GM12878 (cell line): ENCODE measurements at regions not wholly inside any gene's neighbourhood (a gene's known extent, or its start where the extent isn't known, plus 50 kb on each side); places are given as distances from the start of the nearest gene placed in this dataset.
"Not testable (repeated sequence)": the region's sequence is repeated elsewhere in the genome, so short reads cannot be mapped to it uniquely, and the experiment has no call there.

Experiments used
- ATF2 ChIP-seq: IDR thresholded peaks from 2 replicates; pipeline ENCODE4 v1.6.1; 2012; ENCODE audit warnings: low read length, inconsistent platforms
- CEBPB ChIP-seq, 2 experiments: fragments of 150-350 bp in 1 of 2; IDR thresholded peaks; 2 replicates each; pipeline ENCODE4 v1.6.1; 2012 to 2014; ENCODE audit warnings: low read depth in 2 of 2, low read length in 2 of 2, borderline replicate concordance in 1 of 2, inconsistent platforms in 1 of 2
- EGR1 ChIP-seq, 2 experiments: IDR thresholded peaks; 1 replicate in 1 of 2; 2 replicates in 1 of 2; pipeline ENCODE4 v1.6.1; 2011 to 2012; ENCODE audit warnings: low read depth in 2 of 2, low read length in 2 of 2, borderline replicate concordance in 1 of 2, mild to moderate bottlenecking in 1 of 2, moderate library complexity in 1 of 2
- EZH2 ChIP-seq: IDR thresholded peaks from 2 replicates; pipeline ENCODE4 v1.6.1; 2012; ENCODE audit warnings: low read depth, mild to moderate bottlenecking, control low read depth, inconsistent platforms, low read length, borderline replicate concordance; ENCODE audit not compliant: control insufficient read depth
- MEF2A ChIP-seq: IDR thresholded peaks from 2 replicates; pipeline ENCODE4 v1.6.1; 2011; ENCODE audit warnings: low read depth, mild to moderate bottlenecking, low read length, moderate library complexity; ENCODE audit not compliant: insufficient read depth
- POLR2A ChIP-seq: IDR thresholded peaks from 2 replicates; pipeline ENCODE4 v1.6.1; 2011; ENCODE audit warnings: low read depth, mild to moderate bottlenecking, low read length
- ZBED1 ChIP-seq: IDR thresholded peaks from 2 replicates; pipeline ENCODE4 v1.6.1; 2016; ENCODE audit warnings: borderline replicate concordance
- ZSCAN29 ChIP-seq: fragments of 450-650 bp; IDR thresholded peaks from 2 replicates; pipeline ENCODE4 v1.6.1; 2017; ENCODE audit warnings: mild to moderate bottlenecking, moderate library complexity
- TF ChIP-seq, protein P1 (sequence below): IDR thresholded peaks from 2 replicates; pipeline ENCODE4 v1.6.1; 2012; ENCODE audit warnings: low read depth, low read length, improper control_type of control experiment
- TF ChIP-seq, protein P2 (sequence below), 3 experiments: IDR thresholded peaks in 2 of 3; conservative IDR thresholded peaks in 1 of 3; 2 replicates each; pipeline ENCODE4 v1.5.1; 2011; ENCODE audit warnings: low read depth in 3 of 3, low read length in 3 of 3, mild to moderate bottlenecking in 3 of 3, control low read depth in 2 of 3, moderate library complexity in 2 of 3, inconsistent platforms in 1 of 3, mixed read lengths in 1 of 3; ENCODE audit not compliant: control insufficient read depth in 2 of 3, insufficient read depth in 1 of 3; ENCODE audit errors: extremely low read depth in 1 of 3

- TF ChIP-seq POLR2A; MEF2A; ZSCAN29; ZBED1; EZH2; CEBPB (IDR thresholded peaks at IDR 0.05; ENCODE audit: borderline replicate concordance in 1 of 2, low read depth in 2 of 2, low read length in 2 of 2); ATF2; EGR1 (IDR thresholded peaks at IDR 0.05; ENCODE audit: borderline replicate concordance in 1 of 2, low read depth in 2 of 2, low read length in 2 of 2): not testable (repeated sequence)
- TF ChIP-seq, protein P1, sequence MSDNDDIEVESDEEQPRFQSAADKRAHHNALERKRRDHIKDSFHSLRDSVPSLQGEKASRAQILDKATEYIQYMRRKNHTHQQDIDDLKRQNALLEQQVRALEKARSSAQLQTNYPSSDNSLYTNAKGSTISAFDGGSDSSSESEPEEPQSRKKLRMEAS, result not testable (repeated sequence)
- TF ChIP-seq, protein P2, sequence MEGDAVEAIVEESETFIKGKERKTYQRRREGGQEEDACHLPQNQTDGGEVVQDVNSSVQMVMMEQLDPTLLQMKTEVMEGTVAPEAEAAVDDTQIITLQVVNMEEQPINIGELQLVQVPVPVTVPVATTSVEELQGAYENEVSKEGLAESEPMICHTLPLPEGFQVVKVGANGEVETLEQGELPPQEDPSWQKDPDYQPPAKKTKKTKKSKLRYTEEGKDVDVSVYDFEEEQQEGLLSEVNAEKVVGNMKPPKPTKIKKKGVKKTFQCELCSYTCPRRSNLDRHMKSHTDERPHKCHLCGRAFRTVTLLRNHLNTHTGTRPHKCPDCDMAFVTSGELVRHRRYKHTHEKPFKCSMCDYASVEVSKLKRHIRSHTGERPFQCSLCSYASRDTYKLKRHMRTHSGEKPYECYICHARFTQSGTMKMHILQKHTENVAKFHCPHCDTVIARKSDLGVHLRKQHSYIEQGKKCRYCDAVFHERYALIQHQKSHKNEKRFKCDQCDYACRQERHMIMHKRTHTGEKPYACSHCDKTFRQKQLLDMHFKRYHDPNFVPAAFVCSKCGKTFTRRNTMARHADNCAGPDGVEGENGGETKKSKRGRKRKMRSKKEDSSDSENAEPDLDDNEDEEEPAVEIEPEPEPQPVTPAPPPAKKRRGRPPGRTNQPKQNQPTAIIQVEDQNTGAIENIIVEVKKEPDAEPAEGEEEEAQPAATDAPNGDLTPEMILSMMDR (IDR thresholded peaks at IDR 0.05 in 2 of 3, conservative IDR thresholded peaks at IDR 0.05 in 1 of 3; ENCODE audit: control insufficient read depth in 2 of 3, extremely low read depth in 1 of 3, insufficient read depth in 1 of 3, low read depth in 3 of 3, low read length in 3 of 3), result not testable (repeated sequence)
These were observed 330.1 kb upstream of the FRG1 start for GRCh38 chr4:189610571-189610970.
